Left renal cortex interstitium (tissue), 4 donors: ENCODE measurements at regions not wholly inside any gene's neighbourhood (a gene's known extent, or its start where the extent isn't known, plus 50 kb on each side); places are given as distances from the start of the nearest gene placed in this dataset.

ENCODE experiments used
- DNase-seq, 4 donors: peaks; one replicate each; pipeline ENCODE4 v3.0.0-alpha.2; 2013; ENCODE audit warnings: low read depth in 4 of 4, low spot score in 2 of 4, missing footprints in 1 of 4

DNA sequence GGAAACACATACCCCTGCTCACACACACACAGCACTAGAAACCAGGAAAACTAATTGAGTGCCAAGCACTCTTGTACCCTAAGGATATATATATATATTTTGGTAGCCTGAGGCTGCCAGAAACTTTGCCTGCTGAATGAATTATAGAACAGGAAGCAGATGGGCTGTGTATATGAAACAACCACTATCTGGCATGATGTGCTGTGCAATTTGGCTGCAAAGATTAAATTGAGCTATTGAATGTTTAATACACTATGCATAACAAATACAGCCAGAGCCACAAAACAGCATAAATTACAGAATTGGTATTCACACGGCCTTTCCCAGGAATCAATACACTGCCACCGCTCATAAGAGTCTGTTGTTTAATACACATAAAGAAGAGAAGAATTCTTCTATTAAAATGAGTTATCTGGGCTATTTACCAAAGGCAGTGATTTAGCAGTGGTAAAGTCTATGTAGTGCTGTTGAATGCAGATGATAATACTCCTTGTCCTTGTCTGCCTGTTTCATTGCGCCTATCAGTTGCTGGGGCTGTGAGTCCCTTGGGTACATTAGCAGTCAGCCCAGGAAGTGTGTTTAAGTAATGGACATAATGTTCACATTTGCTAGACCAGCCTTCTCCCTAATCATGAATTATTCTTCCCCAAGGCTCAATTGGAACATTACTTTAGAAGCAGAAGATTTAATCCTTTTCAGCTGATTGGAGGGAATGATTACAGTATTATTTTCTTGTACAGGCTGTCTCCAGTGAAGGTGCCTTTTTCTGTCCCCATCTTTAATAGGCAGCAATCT, 294.3 kb downstream of the TLE1 start:
- no peak for DNase-seq

- no peak for DNase-seq
These were observed 295.1 kb downstream of the TLE1 start for GRCh38 chr9:81393985-81394811.

GRCh38 chr9:81391457-81391825, 297.9 kb downstream of the TLE1 start:
- DNase-seq = no peak

DNA sequence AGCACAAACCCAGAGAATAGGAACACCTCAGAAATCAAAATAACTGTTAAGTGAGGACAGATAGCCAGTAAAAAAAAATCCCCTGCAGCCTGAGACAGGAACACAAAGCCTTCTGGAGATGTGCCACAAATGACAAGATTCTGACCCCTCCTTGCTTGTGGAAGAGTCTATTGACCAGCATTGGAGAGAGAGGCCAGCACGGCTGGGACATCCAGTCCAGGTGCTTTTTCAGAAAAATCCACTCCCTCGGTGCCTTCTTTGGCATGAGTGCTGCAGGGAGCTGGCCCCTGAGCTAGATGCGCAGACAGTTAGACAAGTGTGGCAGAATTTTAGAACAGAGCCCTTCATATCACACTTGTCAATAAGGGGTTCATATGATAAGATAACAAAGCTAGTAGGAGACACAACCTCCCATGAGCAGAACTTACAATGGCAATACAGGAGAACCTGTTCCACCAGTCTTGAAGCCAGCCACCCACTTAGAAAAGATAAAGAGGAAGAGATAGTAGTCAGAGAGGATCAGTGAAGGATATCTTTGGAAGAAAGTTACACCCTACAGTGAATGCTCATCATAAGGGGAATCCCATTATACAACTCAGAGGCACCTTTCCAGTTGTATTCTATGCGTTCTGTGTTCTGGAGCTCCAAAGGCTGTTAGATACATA, 298.4 kb downstream of the TLE1 start:
- no peak for DNase-seq

DNA sequence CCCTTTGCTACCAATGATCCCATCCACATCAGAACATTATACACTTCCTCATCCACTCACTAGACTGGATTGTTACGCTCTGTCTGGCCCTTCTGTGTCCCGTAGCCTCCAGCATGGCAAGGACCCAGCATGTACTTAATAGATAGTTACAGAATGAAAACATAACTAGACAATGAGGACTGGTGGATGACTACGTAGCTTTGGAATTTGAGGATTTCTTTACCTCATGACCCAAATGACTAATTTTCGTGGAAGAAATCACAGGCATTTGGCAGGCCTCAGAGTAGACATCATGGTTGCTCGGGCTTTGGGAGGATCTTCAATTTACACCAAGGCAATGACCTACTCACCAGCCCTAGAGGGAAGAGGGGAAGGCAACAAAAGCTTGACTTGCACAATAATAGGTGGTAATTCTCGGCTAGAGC, 299.8 kb downstream of the TLE1 start:
- DNase-seq = no peak

DNA sequence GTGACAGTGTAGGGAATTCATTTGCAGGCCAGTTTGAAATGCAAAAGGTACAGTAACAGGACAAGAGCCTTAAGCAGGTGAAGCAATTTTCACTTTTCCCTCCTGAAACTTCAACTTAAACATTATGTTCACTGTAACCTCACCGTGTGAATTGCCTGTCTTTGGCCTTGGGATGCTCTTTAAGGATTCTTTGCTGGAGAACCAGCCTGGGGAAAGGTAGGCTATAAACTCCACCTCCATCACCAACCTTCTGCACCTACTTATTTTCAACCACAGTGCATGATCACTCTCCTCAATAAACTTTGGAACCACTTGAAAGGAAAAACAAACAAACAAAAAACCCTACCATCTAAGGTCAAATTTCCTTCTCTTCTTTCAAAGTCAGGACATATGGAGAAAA, 300.5 kb downstream of the TLE1 start:
- no peak for DNase-seq

- DNase-seq = no peak
These were observed 301.8 kb downstream of the TLE1 start for GRCh38 chr9:81387360-81388106.

DNA sequence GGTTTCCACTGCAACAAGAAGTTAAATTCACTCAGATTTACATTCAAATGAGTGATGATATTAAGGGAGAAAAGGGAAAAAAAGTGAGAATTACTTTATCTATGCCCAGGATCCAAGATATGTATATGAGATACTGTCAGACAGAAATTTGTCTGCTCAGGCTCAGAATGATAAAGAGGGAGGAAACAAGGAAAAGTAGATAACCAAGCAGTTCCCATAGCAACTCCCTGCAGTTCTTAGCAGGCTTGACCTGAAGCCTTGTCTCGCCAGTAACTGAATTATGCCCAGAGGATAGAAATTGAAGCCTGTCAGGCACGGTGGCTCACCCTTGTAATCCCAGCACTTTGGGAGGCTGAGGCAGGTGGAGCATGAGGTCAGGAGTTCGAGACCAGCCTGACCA, 304.4 kb downstream of the TLE1 start:
- DNase-seq = no peak

DNA sequence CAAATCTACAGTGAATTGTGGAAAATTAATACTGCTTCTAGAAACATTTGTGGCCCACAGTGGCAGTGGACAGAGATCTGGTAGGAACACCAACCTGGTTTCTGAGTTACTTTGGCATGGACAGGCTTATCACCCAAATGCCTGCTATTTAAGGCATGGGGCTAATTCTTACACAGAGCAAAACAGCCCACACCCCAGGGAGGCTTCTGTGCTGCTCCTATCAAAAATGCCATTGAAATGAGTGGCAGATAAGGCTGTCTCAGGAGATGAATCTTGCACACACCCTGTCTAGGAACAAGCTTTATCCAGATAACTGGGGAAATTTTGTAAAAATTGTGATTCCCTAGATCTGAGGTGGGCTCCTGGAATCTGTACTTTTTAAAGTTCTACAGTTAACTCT, 307.1 kb downstream of the TLE1 start:
- no peak for DNase-seq

GRCh38 chr9:81381694-81382093, 307.7 kb downstream of the TLE1 start:
- DNase-seq = no peak

DNA sequence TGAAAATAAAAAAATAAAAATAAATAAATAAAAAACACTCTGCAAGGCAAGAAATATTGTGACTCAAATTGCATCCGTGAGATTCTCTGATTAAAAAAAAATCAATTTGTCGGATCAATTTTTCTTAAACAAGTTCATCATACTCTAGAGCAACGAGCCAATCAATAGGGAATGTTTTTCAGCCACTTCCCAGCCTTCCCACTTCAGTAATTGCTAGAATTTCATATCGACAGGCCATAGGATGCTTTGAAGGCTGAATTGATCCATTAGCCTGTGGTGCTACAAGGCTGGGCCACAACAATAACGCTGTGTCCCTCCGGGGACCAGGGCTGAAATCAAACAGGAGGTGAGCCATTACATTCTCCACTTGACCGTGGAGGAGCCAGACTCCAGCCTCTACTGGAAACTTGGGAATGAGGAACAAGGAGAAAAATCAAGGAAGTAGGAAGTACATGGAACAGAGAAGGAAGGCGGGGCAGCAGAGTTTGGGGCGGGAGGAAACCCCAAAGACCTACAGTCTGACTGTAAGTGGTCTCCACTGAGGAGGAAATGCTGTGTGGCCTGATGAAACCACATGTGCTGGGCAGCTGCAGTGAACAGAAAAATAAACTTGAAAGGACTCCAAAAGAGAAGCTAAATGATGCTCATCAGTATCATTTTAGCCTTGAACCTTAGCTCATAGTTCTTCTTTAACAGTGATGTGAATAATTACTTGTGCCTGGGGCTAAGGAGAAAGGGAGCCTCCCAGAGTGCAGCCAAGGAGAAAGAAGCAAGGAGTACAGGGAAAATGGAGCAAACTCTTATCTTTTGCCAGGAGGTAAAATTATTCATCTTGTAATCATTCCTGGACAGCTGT, 308.6 kb downstream of the TLE1 start:
- no peak for DNase-seq

DNA sequence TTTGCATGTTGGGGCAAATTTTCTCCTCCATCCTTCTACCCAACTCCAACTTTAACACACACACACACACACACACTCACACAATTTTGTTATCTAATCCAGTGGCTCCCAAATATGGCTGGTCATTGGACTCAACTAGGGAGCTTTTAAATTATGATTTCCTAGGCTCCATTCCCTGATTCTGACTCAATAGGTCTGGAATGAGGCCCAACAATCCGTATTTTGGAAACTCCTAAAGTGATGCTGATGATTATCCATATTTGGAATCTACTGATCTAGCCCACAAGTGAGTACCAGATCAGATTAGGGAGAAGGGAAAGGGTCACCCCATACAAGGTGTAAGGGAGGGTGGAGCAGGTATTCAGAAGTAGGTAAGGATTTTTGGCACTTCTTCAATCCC, 309.7 kb downstream of the TLE1 start:
- no peak for DNase-seq

- DNase-seq = no peak
These were observed 311.4 kb downstream of the TLE1 start for GRCh38 chr9:81377921-81378320.

DNA sequence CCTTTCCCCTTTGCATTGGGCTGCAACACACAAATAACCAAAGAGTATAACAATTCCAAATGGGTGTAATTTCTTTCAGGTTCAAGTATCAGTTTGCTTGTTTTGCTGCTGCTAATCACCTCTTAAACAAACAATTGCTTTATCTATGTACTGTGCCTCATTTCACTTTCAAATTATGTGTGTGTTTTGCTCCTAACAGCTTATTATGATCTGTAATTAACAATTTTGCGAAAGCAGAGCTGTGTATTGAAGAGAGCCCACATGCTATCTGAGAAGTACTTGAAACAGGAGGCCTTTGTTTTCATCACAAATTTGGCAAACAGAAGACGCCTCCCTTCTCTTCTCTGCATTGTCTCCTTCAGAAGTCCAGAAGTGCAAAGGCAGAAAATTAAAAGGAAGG, 312.0 kb downstream of the TLE1 start:
- DNase-seq = no peak

- DNase-seq = no peak
These were observed 313.9 kb downstream of the TLE1 start for GRCh38 chr9:81375187-81376100.

GRCh38 chr9:81374459-81375186, 314.7 kb downstream of the TLE1 start:
- no peak for DNase-seq

DNA sequence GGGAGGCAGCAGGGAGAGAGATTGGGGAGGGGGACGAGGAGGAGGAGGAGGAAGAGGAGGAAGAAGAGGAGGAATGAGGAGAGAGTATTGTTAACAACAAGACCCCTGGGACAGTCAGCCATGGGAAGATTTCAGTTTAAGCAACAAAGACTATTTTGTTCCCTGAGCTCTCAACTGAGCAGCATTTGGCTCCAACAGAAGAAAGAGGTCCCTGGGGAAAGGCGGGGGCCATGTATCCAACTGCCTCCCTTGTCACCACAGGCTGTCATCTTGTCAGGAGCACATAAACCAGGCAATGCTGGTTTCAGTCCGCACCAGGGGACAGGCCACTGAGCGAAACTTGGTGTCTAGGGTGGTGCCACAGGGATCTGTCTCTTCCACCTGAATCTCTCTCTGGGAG, 316.1 kb downstream of the TLE1 start:
- no peak for DNase-seq

GRCh38 chr9:81372628-81373191, 316.6 kb downstream of the TLE1 start:
- no peak for DNase-seq
